HuH-7.5 (cell line): ENCODE measurements at regions not wholly inside any gene's neighbourhood (a gene's known extent, or its start where the extent isn't known, plus 50 kb on each side); places are given as distances from the start of the nearest gene placed in this dataset.
"Not testable (repeated sequence)": the region's sequence is repeated elsewhere in the genome, so short reads cannot be mapped to it uniquely, and the experiment has no call there.

Experiments used
- DNase-seq: peaks from one replicate; pipeline ENCODE4 v3.0.0; 2011; ENCODE audit warnings: low spot score

DNA sequence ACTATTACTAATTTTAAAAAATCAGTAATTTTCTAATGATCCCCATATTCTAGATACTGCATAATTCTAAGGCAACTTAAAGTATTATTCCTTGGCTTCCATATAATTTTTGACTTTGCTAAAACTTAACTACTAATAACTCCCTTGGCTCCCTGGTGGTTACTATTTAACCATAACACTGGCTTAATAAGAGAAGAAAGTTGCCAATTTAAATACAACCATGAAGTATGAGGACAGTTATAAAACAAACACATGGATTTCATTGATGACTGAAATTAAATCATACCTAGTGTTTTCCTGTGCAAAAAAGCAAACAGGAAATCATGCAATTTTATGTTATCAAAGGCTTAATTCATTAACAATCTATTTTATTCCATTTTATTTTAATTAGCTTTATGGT, 1073.9 kb downstream of the GRM8 start:
- DNase-seq: no peak

DNA sequence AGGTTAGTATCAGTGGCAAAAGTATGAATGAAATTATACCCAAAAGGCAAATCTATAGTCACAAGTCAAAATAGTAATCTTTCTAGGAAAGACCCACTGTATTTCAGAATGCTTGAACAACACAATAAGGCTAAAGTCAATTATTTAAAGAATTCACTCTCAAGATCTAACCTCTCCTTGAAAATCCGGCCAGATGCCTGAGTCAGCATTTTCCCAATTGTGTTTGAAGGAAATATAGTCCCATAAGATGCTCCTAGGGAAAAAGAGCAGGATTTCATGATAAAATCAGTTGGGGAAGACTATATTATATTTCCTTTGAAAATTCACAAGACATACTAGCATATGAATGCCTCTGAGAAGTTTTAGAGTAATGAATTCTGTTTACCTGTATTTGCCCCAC, 1075.0 kb downstream of the GRM8 start:
- DNase-seq: no peak

DNA sequence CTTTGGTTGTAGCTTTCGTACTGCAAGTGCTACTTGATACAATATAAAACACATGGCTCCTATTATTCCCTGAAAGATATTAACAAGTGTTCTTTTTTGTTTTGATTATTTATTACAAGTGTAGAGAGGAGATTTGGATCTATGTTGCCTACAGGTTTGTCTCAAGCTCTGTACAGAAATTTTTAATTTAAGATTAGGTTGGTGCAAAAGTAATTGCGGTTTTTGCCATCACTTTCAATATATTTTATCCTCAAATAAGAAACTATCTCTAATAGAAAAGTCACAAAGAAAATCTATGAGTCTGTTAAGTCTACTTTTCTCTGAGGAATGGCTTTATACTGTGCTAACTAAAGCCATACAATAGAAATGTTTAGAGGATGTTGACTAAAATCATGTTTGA, 1086.1 kb downstream of the GRM8 start:
- DNase-seq: no peak

DNA sequence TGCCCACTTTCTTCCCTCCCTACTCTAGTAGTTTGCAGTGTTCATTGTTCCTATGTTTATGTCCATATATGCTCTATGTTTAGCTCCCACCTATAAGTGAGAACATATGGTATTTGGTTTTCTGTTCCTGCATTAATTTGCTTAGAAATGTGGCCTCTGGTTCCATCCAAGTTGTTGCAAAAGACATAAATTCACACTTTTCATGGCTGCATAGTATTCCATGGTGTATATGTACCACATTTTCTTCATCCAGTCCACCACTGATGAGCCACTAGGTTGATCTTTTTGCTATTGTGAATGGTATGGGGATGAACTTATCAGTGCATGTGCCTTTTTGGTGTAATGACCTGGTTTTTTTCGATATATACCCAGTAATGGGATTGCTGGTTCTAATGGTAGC, 1089.1 kb downstream of the GRM8 start:
- DNase-seq: no peak

DNA sequence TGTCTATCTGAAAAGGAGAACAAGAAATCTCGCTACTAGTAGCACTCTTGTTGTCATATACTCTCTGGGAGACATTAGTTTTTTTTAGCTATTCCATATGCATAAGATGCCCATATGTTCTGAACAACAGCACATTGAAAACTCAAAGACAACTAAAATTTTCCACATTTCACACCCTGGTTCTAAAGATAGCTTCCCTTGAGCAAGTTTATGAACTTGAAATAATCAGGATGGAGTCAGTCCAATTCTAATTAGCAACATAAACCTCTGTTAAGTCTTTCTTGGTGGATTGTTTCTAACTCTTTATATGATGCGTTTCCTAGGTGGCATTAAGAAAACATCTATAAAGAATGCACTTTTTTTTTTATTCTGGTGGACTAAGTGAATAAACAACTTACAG, 1095.3 kb downstream of the GRM8 start:
- no peak for DNase-seq

DNA sequence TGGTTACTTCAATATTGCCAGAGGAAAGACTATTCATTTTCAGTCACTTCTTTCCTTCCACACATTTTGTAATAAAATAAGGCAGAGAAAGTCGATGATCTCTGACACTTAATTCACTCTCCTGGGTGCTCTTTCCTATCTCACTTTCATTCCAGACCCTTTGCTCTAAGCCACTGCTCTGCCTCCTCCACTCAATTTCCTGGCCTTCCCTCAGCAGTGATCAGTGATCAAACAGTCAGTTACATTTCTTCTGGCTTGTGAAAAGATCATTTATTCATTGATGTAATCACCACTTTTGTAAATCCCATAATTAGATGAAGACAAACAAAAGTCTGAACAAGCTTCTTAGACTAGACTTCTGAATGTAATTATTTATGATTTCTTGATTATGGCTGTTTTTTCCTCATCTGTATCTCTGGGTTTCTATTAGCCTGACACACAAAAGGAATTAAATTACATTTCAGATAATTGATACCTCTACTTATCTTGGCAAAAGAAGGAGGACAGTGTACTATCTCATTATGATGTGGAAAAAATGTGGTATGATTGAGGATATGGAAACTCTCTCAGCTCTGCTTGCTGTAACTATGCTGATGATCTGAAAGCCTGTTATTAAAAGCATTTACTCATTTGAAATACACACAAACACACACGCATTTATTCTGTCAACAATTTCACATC, 1102.3 kb downstream of the GRM8 start:
- no peak for DNase-seq

DNA sequence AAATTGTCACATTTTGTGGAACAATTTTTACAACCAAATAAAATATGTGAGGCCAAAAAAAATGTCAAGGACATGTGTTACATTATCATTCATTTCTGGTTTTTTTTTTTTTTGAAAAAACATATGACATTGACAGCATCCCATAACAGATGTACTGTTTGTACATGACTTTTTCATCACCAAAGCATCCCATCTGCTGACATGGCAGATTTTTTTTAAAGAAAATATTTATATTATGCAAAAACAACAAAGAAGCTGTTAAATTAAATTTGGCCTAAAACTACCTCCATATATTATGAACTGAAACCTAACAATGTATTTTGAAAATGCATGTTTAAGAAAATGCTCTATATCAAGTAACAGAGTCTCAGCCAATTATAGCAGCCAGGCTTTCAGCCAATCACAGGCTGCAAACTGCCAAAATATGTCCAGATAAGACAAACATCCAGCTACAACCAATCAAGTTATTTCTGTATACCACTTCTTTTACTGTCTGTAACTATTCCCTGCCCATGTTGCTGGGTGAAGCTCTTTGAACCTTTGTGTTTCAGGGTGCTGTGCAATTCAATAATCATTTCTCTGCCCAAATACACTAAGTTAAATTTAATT, 1111.8 kb downstream of the GRM8 start:
- DNase-seq: no peak

DNA sequence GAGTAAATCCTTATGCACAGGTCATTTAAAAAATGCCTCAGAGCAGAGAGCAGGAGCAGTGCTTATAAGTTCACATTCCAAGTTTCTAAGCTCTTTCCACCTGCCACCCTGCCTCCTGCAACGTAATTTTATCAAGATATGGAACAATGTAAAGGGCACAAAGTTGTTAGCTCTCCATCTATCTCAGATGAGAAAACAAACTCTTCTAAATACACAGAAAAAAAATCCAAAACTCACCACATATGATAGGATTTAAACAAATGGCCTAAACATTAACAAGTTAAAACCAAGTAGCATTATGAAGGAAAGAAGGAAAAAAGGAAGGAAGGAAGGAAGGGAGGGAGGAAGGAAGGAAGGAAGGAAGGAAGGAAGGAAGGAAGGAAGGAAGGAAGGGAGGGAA, 1132.8 kb downstream of the GRM8 start:
- DNase-seq: no peak

DNA sequence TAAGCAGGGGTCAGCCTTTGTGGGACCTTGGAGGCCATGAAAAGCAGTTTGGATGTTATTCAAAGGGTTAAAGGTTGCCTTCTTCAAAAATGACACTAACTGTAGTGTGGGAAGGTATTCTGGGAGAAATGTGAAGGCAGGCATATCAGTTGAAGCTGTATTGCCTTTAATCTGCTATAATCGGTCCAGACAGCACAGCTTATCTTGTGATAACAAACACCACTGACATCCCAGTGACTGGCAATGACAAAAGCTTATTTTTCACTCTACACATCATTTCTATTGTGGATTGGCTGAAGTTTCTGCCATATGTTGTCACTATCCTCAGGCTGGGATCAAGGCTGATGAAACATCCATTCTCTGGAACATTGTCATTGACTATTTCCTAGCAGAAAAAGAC, 1149.2 kb downstream of the GRM8 start:
- no peak for DNase-seq

DNA sequence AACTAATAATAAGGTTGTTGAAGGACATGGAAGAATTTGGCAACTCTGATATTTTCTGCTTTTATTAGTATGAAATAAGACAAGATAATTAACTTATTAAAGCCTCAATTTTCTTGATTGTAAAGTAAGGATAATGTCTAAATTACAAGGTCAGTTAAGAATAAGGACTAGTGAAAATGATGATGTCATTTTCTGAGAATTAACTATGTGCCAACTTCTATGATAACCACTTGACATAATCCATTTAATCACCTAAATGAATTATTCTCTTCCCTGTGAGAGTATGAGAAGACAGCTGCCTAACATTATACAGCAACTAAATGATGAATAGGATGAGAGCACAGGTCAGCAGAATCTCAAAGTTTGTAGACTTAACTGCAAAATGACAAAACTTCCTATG, 1153.4 kb upstream of the POT1 start:
- no peak for DNase-seq

DNA sequence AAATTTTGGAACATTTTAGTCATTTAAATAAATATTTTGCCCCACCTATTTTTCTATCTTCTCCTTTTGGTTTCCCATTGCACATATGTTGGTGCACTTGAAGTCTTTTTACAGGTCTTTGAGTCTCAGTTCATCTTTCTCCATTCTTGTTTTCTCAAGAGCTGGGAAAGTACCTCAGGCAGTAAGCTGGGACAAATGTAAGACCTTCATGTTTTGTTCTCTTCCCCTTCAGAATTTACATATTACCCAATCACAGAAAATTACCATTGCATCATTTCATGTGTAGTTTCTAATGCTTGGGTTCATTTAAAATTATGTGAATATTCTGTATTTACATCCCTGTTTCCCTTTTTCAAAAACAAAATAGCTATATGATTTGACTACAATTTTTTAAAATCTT, 1150.0 kb upstream of the POT1 start:
- no peak for DNase-seq

DNA sequence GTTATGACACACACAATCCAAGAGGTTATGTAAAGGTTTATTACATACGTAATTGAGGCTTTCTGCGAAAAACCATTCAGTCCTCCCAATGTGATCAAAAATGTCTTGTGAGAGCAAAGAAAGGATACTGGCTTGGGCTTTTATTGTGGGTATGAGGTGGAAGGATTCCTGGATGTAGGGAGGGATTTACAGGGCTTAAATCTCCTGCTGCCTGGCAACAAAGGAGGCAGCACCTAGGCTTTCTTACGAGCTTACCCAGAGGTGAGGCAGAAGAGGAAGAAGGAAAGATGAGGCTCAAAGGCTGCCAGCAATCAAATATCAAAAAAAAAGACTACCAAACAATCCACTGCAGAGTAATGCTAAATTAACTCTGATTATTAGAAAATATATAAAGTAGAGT, 1149.5 kb upstream of the POT1 start:
- no peak for DNase-seq

DNA sequence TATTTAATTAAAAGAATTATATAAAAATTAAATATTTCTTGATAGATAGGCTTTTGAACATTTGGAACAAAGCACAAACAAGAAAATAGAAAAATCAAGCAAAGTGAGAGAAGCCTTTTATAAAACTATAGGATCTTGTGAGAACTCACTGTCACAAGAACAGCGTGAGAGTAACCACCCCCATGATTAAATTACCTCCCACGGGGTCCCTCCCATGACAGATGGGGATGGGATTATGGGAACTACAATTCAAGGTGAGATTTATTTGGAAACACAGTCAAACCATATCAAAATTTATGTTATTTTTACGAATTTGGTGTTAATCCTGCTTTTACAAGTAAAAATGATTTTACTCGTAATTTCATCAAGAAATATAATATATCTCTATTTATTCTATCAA, 1136.1 kb upstream of the POT1 start:
- no peak for DNase-seq

DNA sequence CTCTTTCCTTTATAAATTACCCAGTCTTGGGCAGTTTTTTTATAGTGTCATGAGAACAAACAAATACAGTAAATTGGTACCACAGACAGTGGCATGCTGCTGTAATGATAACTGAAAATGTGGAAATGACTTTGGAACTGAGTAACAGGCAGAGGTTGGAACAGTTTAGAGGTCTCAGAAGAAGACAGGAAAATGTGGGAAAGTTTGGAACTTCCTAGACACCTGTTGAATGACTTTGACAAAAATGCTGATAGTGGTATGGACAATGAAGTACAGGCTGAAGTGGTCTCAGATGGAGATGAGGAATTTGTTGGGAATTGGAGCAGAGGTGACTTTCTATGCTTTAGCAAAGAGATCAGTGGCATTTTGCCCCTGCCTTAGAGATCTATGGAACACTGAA, 1128.4 kb upstream of the POT1 start:
- no peak for DNase-seq

DNA sequence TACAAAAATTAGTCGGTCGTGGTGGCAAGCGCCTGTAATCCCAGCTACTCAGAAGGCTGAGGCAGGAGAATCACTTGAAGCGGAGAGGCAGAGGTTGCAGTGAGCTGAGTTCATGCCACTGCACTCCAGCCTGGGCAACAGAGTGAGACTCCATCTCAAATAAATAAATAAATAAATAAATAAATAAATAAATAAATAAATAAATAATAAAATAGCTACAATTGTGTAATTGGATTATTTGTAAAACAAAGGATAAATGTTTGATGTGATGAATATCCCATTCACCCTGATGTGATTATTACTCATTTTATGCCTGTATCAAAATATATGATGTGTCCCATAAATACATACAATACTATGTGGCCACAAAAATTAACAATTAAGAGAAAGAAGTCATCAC, 1127.0 kb upstream of the POT1 start:
- DNase-seq: not testable (repeated sequence)

DNA sequence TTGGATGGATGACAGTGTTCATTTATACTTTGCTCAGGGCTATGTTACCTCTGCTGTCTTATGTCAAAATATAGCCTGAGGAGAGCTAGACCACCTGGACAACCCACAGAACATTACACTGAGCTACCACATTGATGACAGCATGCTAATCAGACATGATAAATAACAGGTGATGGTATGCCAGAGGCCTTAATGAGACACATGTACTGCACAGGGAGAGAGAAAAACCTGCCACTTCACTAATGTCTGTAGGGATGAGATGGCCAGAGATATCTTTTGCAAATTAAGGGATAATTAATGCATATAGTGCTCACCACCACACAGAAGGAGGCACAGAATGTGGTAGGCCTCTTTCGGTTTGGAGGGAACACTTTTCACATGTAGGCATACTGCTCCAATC, 1122.6 kb upstream of the POT1 start:
- no peak for DNase-seq

DNA sequence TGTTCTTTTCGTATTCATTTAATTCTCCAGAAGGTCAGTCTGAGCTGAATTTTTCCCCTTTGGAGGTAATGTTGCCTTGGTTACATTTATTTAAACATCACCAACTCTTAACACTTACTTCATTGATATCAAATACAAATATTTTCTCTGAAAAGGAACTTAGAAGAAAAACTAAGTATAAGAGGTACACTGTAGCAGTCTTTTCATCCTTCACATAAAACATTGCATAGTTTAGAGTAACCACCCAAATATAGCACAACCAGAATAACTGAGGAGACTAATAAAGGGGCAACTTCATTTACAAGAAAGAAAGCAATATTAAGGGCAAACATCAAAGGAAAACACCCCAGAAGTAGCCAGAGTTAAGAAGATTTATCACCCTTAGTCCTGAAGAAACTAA, 1115.0 kb upstream of the POT1 start:
- no peak for DNase-seq

DNA sequence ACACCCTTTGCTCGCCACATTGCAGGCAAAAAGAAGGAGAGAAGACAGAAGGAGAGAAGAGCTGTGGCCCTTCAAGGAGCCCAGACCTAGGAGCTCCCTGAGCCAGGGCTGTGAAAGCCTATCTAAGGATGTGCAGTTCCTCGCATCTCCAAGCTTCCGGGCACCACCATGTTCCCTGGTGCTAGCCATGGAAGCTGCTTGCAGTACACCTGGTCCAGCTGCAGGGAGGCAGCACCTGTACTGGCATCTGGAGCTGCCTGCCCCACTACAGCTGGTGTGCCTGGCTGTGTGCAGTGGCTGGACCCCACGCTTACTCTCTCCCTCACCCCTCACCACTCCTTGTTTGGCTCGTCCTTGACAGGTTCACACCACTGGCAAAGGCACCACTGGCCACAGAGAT, 1111.8 kb upstream of the POT1 start:
- no peak for DNase-seq

DNA sequence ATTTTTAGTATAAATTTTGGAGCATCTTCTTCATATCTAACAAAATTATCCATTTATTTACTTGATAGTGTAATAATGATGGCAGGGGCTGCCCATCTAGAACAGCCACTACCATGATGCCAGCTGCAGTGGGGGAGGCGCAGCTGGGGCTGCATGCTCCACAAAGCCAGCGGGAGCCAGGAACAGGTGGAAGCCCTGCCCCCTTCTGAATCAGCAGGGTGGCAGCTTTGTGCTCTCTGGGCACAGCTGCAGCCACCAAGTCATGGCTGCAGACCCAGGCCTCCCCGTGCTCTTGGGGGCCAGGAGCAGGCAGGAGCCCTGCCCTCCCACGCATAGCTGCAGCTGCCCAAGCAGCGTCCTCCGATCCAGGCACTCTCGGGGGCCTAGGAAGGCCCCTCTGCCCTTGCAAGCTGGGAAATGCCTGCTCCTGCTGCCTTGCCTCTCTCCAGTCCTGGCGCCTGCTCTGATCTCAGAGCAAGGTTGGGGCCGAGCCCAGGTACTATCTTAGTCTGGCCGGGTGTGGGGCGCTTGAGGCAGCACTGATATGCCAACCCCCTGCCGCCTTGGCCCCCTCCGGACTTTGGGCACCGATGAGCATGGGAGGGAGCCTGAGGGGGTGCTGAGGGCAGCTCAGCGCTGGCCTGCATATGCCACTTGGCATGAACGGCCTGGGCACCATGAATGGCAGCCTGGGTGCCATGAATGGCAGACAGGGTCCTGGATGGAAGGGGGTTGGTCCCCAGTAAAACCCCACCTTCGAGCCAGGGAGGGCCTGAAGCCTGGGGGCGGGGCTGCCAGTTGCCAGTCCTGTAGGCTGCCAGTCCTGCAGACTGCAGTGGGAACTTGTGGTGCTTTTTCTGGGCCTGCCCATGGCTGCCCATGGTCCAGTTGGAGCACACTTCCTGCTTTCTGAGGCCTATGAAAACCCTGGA, 1110.8 kb upstream of the POT1 start:
- DNase-seq: no peak

DNA sequence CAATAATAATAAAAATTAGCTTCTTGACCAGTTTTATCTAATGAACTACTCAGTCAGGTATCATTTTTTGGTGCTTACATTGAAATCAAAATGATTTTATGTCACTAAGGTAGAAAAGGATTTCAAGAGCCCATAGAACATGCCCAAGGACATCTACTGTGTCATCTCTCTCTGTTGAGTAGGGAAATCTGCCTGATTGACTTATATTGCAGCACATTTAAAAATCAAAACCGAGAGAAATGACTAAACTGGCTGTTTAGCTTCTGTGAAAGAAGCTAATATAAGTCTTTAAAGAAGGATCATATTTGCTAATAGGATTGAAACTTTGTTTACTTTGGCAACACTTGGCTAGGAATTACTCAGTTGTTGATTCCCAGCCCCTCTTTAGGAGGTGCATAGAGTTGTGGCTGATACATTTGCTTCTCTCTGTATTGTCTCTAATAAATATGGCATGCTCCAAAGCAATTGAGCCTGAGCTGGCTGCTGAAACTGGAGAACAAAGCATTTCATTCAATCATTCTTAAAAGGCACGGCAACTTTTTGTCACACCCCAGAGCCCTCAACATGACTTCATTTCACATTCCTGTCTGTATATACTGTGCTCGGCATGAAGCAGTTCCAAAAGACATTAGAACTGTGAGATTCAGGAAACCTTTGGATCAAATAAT, 1096.9 kb upstream of the POT1 start:
- no peak for DNase-seq

DNA sequence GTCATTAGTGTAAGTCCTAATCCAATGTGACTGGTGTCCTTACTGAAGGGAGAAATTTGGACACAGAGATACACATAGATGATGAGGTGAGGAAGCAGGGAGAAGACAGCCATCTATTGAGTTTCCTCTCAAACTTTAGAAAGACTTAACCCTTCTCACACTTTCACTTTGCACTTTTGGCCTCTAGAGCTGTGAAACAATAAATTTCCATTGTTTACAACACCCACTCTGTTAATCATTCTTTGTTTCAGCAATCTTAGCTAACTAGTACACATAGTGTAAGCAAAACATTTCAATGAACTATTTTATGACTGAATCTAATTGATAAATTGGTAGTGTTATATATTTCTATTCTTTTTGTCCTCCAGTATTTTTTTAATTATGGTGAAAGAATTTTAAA, 1092.8 kb upstream of the POT1 start:
- no peak for DNase-seq

DNA sequence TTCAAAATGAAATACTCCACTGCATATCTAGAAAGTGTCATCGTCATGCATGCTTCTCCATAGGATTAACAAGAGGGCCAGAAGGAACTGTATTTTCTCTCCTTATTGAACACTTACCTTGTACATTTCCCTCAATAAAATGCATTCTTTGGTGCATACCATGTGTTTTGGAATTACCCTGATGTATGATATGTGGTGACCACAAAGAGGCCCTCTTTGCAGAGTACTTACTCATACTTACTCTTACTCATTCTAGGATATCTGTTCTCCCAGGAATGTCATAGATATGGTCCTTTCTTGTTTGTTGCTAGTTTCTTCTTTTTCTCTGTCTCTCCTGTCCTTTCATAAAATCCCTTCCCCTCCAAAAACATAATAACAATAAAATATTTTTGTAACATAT, 1087.1 kb upstream of the POT1 start:
- DNase-seq: no peak

DNA sequence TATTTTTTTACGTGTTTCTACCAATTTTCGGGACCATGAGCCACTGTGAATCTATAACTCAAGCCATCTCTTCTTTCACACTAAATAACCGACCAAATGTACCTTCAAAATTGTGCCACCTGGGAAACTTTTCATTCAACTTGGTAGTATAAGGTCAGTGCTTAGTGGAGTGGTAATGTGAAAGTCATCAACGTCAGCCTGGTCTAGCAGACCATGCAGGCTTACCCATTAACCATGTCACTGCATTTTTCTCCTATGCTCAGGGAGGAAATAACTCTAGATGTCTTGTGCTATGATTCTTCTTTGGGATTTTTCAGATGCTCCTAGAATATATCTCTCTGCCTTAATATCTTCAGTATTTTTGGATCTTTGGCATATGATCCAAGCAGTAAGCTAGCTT, 1075.4 kb upstream of the POT1 start:
- no peak for DNase-seq
